Endothelial cell of umbilical vein (primary cell): ENCODE measurements at regions not wholly inside any gene's neighbourhood (a gene's known extent, or its start where the extent isn't known, plus 50 kb on each side); places are given as distances from the start of the nearest gene placed in this dataset.

Experiments used
- CTCF ChIP-seq, 2 donors: IDR thresholded peaks; 1 replicate in 1 of 2; 2 replicates in 1 of 2; pipeline ENCODE4 v1.5.1; 2011; ENCODE audit warnings: low read length in 2 of 2, mild to moderate bottlenecking in 2 of 2, moderate library complexity in 2 of 2, control low read depth in 1 of 2, inconsistent platforms in 1 of 2, low read depth in 1 of 2; ENCODE audit not compliant: insufficient read depth in 1 of 2; ENCODE audit errors: extremely low read depth in 1 of 2
- EZH2 ChIP-seq: IDR thresholded peaks from 2 replicates; pipeline ENCODE4 v1.6.1; 2012; ENCODE audit warnings: borderline replicate concordance, low read depth, mild to moderate bottlenecking, moderate library complexity, low read length, inconsistent platforms; ENCODE audit not compliant: severe bottlenecking
- GATA2 ChIP-seq: IDR thresholded peaks from 2 replicates; pipeline ENCODE4 v1.7.0; 2011; ENCODE audit warnings: low read depth, mild to moderate bottlenecking, moderate library complexity, mixed read lengths, low read length; ENCODE audit not compliant: insufficient read length, insufficient read depth
- JUN ChIP-seq: IDR thresholded peaks from 2 replicates; pipeline ENCODE4 v1.6.1; 2011; ENCODE audit warnings: borderline replicate concordance, low read depth; ENCODE audit not compliant: insufficient read length, insufficient read depth
- MAX ChIP-seq: IDR thresholded peaks from 2 replicates; pipeline ENCODE4 v1.6.1; 2011; ENCODE audit not compliant: insufficient read depth, insufficient read length
- POLR2A ChIP-seq: IDR thresholded peaks from 2 replicates; pipeline ENCODE4 v1.6.1; 2012; ENCODE audit warnings: low read depth, mild to moderate bottlenecking, control low read depth, low read length
- POLR2AphosphoS5 ChIP-seq: IDR thresholded peaks from 2 replicates; pipeline ENCODE4 v1.6.1; 2012; ENCODE audit warnings: low read depth, mild to moderate bottlenecking, control low read depth, low read length, moderate library complexity; ENCODE audit not compliant: insufficient read depth

DNA sequence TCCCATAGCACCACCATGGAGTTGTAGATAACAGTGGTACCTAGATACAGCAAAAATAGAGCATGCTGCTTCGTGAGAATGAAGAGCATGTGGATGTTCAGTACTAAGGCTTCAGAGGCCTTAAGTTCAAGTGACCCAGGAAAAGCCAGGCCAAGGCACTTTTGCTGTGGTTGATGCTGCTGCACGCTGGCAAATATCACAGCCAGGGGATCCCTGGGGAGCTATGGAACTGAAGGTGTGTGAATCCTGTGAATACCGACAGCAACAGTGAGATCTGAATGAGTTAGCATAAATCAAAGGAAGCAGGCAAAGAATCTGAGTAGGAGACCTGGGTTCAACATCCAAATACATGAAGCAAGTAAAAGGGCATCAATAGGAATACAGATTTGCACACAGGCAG is 158.6 kb upstream of the THUMPD2 start:
- TF ChIP-seq EZH2 (no peak), CTCF (IDR thresholded peaks at IDR 0.05; ENCODE audit: extremely low read depth in 1 of 2, insufficient read depth in 1 of 2, low read depth in 1 of 2, low read length in 2 of 2) (no peak), POLR2A (no peak), POLR2AphosphoS5 (no peak), MAX (no peak), JUN (no peak), GATA2 (no peak)
